Keratinocyte (primary cell): ENCODE measurements at regions not wholly inside any gene's neighbourhood (a gene's known extent, or its start where the extent isn't known, plus 50 kb on each side); places are given as distances from the start of the nearest gene placed in this dataset.
"Not testable (repeated sequence)": the region's sequence is repeated elsewhere in the genome, so short reads cannot be mapped to it uniquely, and the experiment has no call there.

Source experiments
- DNase-seq: peaks from one replicate; pipeline ENCODE4 v3.0.0-alpha.2; 2011; ENCODE audit warnings: low read depth, missing footprints, low spot score
- FAIRE-seq: peaks from 2 replicates; lab custom pipeline; 2011; peaks lifted over from hg19 to GRCh38; lab: Jason Lieb, UNC
- H2AFZ ChIP-seq: 2 replicates; pipeline ENCODE4 v1.6.0; 2012; ENCODE audit warnings: low read length, control low read depth, inconsistent platforms; ENCODE audit not compliant: control insufficient read depth
- H3K27ac ChIP-seq: 2 replicates; pipeline ENCODE4 v1.5.1; 2011; ENCODE audit warnings: low read length; ENCODE audit not compliant: control insufficient read depth, insufficient read depth
- H3K27me3 ChIP-seq: 3 replicates; pipeline ENCODE4 v1.6.0; 2011; ENCODE audit warnings: low read length; ENCODE audit not compliant: control insufficient read depth, insufficient read depth; ENCODE audit errors: extremely low read depth
- H3K36me3 ChIP-seq, 2 experiments: 2 replicates in 1 of 2; 3 replicates in 1 of 2; pipeline ENCODE4 v1.5.1; 2011; ENCODE audit warnings: low read length in 2 of 2, mild to moderate bottlenecking in 1 of 2; ENCODE audit not compliant: control insufficient read depth in 2 of 2, insufficient read depth in 2 of 2; ENCODE audit errors: extremely low read depth in 1 of 2
- H3K4me1 ChIP-seq: 3 replicates; pipeline ENCODE4 v1.5.1; 2011; ENCODE audit warnings: low read length; ENCODE audit not compliant: control insufficient read depth, insufficient read depth; ENCODE audit errors: extremely low read depth
- H3K4me2 ChIP-seq: 3 replicates; pipeline ENCODE4 v1.6.0; 2011; ENCODE audit warnings: low read depth, low read length; ENCODE audit not compliant: control insufficient read depth, insufficient read depth; ENCODE audit errors: extremely low read depth
- H3K4me3 ChIP-seq, 3 experiments: fragments of 200-600 bp in 1 of 3; sonication (generic) in 1 of 3; 2 replicates in 2 of 3; 3 replicates in 1 of 3; pipeline ENCODE4 v1.5.1; 2011 to 2016; ENCODE audit warnings: low read length in 3 of 3, mild to moderate bottlenecking in 3 of 3, control low read depth in 2 of 3, inconsistent platforms in 1 of 3, low read depth in 1 of 3, mixed read lengths in 1 of 3, mixed run types in 1 of 3, moderate library complexity in 1 of 3; ENCODE audit not compliant: control insufficient read depth in 2 of 3, insufficient read depth in 2 of 3; ENCODE audit errors: extremely low read depth in 1 of 3
- H3K79me2 ChIP-seq: 2 replicates; pipeline ENCODE4 v1.6.0; 2012; ENCODE audit warnings: low read length; ENCODE audit not compliant: control insufficient read depth, insufficient read depth
- H3K9ac ChIP-seq: 3 replicates; pipeline ENCODE4 v1.6.0; 2011; ENCODE audit warnings: low read length; ENCODE audit not compliant: control insufficient read depth, insufficient read depth; ENCODE audit errors: extremely low read depth
- H3K9me1 ChIP-seq: 3 replicates; pipeline ENCODE4 v1.6.0; 2011; ENCODE audit warnings: low read length; ENCODE audit not compliant: control insufficient read depth, insufficient read depth; ENCODE audit errors: extremely low read depth
- H3K9me3 ChIP-seq: 2 replicates; pipeline ENCODE4 v1.5.1; 2012; ENCODE audit warnings: low read depth, low read length; ENCODE audit not compliant: control insufficient read depth
- H4K20me1 ChIP-seq: 3 replicates; pipeline ENCODE4 v1.6.0; 2011; ENCODE audit warnings: low read length; ENCODE audit not compliant: control insufficient read depth, insufficient read depth; ENCODE audit errors: extremely low read depth
- CTCF ChIP-seq, 3 experiments: IDR thresholded peaks in 1 of 3; conservative IDR thresholded peaks in 1 of 3; optimal IDR thresholded peaks in 1 of 3; 2 replicates in 2 of 3; 3 replicates in 1 of 3; pipeline versions ENCODE3 to v1.5.1; 2011; ENCODE audit warnings: low read length in 3 of 3, mild to moderate bottlenecking in 3 of 3, moderate library complexity in 2 of 3, control low read depth in 1 of 3, inconsistent platforms in 1 of 3; ENCODE audit not compliant: insufficient read depth in 2 of 3; ENCODE audit errors: extremely low read depth in 1 of 3
- EZH2 ChIP-seq: IDR thresholded peaks from one replicate; pipeline ENCODE4 v1.6.1; 2012; ENCODE audit warnings: inconsistent platforms, mild to moderate bottlenecking, low read length, moderate library complexity
- dilution Hi-C: fragments of 300-500 bp; cut with MboI; formaldehyde crosslinking; loops from one replicate; pipeline ENCODE4 v1.7.0; 2020; ENCODE audit warnings: low sequenced_read_pairs; ENCODE audit not compliant: extremely low pct_ligation_motif_present

- FAIRE-seq (no peak), DNase-seq (no peak)
- H2AFZ ChIP-seq, result no peak overlapping the region
- no peaks in the 10 kb centered on the region for H3K4me1 ChIP-seq
- no peaks in the 10 kb centered on the region for H3K36me3 ChIP-seq
- no peak overlapping the region for H3K4me2 ChIP-seq
- no peak overlapping the region for H3K27ac ChIP-seq
- TF ChIP-seq CTCF (optimal IDR thresholded peaks at IDR 0.05 in 1 of 3, IDR thresholded peaks at IDR 0.05 in 1 of 3, conservative IDR thresholded peaks at IDR 0.05 in 1 of 3; ENCODE audit: extremely low read depth in 1 of 3, insufficient read depth in 2 of 3, low read length in 3 of 3) (no peak), EZH2 (no peak)
- H3K27me3 ChIP-seq, result no peaks in the 10 kb centered on the region
- dilution Hi-C loops, result no loop called here
- H3K79me2 ChIP-seq, result no peaks in the 10 kb centered on the region
- no peak overlapping the region for H3K9ac ChIP-seq
- no peaks in the 10 kb centered on the region for H3K9me3 ChIP-seq
- H4K20me1 ChIP-seq, result no peaks in the 10 kb centered on the region
- no peaks in the 10 kb centered on the region for H3K9me1 ChIP-seq
- no peak overlapping the region for H3K4me3 ChIP-seq
Measured at GRCh38 chr4:79700356-79700755, 292.3 kb upstream of the GK2 start.

- Histone ChIP-seq H4K20me1 (no peaks in the 10 kb centered on the region), H3K9me1 (no peaks in the 10 kb centered on the region), H3K9me3 (no peaks in the 10 kb centered on the region), H3K36me3 (no peaks in the 10 kb centered on the region), H3K4me1 (no peaks in the 10 kb centered on the region), H3K4me2 (no peak overlapping the region), H3K27me3 (no peaks in the 10 kb centered on the region), H3K79me2 (no peaks in the 10 kb centered on the region), H2AFZ (no peak overlapping the region), H3K4me3 (no peak overlapping the region), H3K9ac (no peak overlapping the region), H3K27ac (no peak overlapping the region)
- FAIRE-seq, result no peak
- no peak for DNase-seq
- dilution Hi-C loops, result no loop called here
- TF ChIP-seq EZH2 (no peak), CTCF (optimal IDR thresholded peaks at IDR 0.05 in 1 of 3, IDR thresholded peaks at IDR 0.05 in 1 of 3, conservative IDR thresholded peaks at IDR 0.05 in 1 of 3; ENCODE audit: extremely low read depth in 1 of 3, insufficient read depth in 2 of 3, low read length in 3 of 3) (no peak)
Measured at GRCh38 chr4:79697444-79697843, 289.4 kb upstream of the GK2 start.

- H3K36me3 ChIP-seq, FAIRE-seq: not testable (repeated sequence)
Measured at GRCh38 chr4:79696534-79696933, 288.5 kb upstream of the GK2 start.

More at GRCh38 chr4:79696534-79696933, 288.5 kb upstream of the GK2 start:
- H3K9me1 ChIP-seq, H3K9me3 ChIP-seq, H3K79me2 ChIP-seq, H3K27me3 ChIP-seq, H3K27ac ChIP-seq, DNase-seq, H2AFZ ChIP-seq, H4K20me1 ChIP-seq, H3K4me2 ChIP-seq, dilution Hi-C loops, H3K4me1 ChIP-seq, H3K4me3 ChIP-seq, H3K9ac ChIP-seq: not testable (repeated sequence)
